ENCODE measurements at regions not wholly inside any gene's neighbourhood (a gene's known extent, or its start where the extent isn't known, plus 50 kb on each side); places are given as distances from the start of the nearest gene placed in this dataset.

DNA sequence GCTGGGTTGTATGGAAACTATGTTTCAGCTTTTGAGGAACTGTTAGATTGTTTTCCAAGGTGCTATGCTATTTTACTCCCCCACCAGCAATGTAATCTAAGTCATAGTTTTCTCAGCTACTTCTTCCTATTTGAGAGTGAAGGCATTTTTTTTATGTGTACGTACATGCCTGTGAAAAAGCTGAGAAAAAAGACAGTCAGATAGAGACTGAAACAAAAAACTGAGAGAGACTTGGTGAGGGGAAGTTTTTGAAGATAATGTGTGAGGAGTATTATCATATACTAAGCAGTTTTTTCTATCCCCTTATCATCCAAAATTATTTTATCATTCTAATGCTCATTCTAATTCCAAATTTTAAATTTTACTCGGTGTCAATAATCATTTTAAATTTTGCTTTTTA is 780.0 kb downstream of the BCKDHB start:
- no peaks in the 10 kb centered on the region for H3K79me2 ChIP-seq (ENCODE audit: insufficient read depth, low read length)
- Mint-ChIP-seq H3K4me1 (no peaks in the 10 kb centered on the region), H3K27me3 (ENCODE audit: low read depth in 3 of 3) (no peaks in the 10 kb centered on the region), H3K36me3 (no peaks in the 10 kb centered on the region), H3K4me3 (no peak overlapping the region), H3K27ac (no peak overlapping the region), H3K9me3 (peaks cover 0 to 2% (median 0%) of the 10 kb centered on the region in 7 donors)
- H3K4me1 ChIP-seq (ENCODE audit: control insufficient read depth in 1 of 2, insufficient read depth in 2 of 2, low read length in 2 of 2) = no peaks in the 10 kb centered on the region
- H3K4me2 ChIP-seq (replicated peaks; ENCODE audit: extremely low read depth, low read length, poor library complexity, severe bottlenecking) = no peak overlapping the region
- no peak for DNase-seq
- H3K9ac ChIP-seq (ENCODE audit: insufficient read depth, low read length, poor library complexity, severe bottlenecking) = no peak overlapping the region
- no peaks in the 10 kb centered on the region for H3K9me3 ChIP-seq (replicated peaks in 1 of 2; ENCODE audit: control insufficient read depth in 1 of 2, insufficient read depth in 1 of 2, low read length in 2 of 2)
- H4K20me1 ChIP-seq (ENCODE audit: insufficient read depth, low read length) = no peaks in the 10 kb centered on the region
- TF ChIP-seq, protein P1, sequence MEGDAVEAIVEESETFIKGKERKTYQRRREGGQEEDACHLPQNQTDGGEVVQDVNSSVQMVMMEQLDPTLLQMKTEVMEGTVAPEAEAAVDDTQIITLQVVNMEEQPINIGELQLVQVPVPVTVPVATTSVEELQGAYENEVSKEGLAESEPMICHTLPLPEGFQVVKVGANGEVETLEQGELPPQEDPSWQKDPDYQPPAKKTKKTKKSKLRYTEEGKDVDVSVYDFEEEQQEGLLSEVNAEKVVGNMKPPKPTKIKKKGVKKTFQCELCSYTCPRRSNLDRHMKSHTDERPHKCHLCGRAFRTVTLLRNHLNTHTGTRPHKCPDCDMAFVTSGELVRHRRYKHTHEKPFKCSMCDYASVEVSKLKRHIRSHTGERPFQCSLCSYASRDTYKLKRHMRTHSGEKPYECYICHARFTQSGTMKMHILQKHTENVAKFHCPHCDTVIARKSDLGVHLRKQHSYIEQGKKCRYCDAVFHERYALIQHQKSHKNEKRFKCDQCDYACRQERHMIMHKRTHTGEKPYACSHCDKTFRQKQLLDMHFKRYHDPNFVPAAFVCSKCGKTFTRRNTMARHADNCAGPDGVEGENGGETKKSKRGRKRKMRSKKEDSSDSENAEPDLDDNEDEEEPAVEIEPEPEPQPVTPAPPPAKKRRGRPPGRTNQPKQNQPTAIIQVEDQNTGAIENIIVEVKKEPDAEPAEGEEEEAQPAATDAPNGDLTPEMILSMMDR (IDR thresholded peaks at IDR 0.05) = no peak
- no peak overlapping the region for H2AFZ ChIP-seq (ENCODE audit: insufficient read depth, low read depth, low read length, poor library complexity, severe bottlenecking)
- H3K36me3 ChIP-seq (replicated peaks in 1 of 2; ENCODE audit: control insufficient read depth in 1 of 2, insufficient read depth in 2 of 2, low read length in 2 of 2) = no peaks in the 10 kb centered on the region
- intact Hi-C loops (cut with micrococcal nuclease) = no loop called here
- no CpG with 5 or more reads among the region's 2 CpGs for WGBS (ENCODE audit: insufficient coverage)
- H3K4me3 ChIP-seq (replicated peaks in 1 of 3; ENCODE audit: low read depth in 2 of 3, low read length in 3 of 3) = no peak overlapping the region
- H3K27me3 ChIP-seq (ENCODE audit: control insufficient read depth in 2 of 2, insufficient read depth in 2 of 2, low read length in 2 of 2) = no peaks in the 10 kb centered on the region
- H3K27ac ChIP-seq (ENCODE audit: low read depth in 1 of 2, low read length in 2 of 2) = no peak overlapping the region

DNA sequence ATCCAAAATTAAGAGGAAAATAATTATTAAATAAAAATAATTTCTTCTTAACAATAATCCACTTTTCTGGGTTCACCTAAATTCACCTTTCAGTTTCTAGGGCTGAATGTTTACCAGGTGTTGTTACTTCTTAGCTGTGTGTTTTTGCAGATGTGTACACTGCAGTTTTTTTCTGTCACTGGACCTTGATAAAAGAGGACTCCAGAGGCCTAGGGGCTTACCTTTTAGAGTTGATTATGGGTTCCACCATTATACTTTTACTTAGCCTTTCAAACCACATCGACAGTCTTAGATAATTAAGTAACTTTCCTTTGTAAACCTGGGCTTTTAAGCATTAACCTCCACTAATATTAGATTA is 766.5 kb downstream of the BCKDHB start:
- Histone ChIP-seq H3K36me3 (replicated peaks in 1 of 2; ENCODE audit: control insufficient read depth in 1 of 2, insufficient read depth in 2 of 2, low read length in 2 of 2) (no peaks in the 10 kb centered on the region), H3K27ac (ENCODE audit: low read depth in 1 of 2, low read length in 2 of 2) (no peak overlapping the region), H3K9ac (ENCODE audit: insufficient read depth, low read length, poor library complexity, severe bottlenecking) (no peak overlapping the region), H3K4me3 (replicated peaks in 1 of 3; ENCODE audit: low read depth in 2 of 3, low read length in 3 of 3) (no peak overlapping the region), H4K20me1 (ENCODE audit: insufficient read depth, low read length) (no peaks in the 10 kb centered on the region), H3K4me2 (replicated peaks; ENCODE audit: extremely low read depth, low read length, poor library complexity, severe bottlenecking) (no peak overlapping the region), H3K27me3 (ENCODE audit: control insufficient read depth in 2 of 2, insufficient read depth in 2 of 2, low read length in 2 of 2) (no peaks in the 10 kb centered on the region), H3K9me3 (replicated peaks in 1 of 2; ENCODE audit: control insufficient read depth in 1 of 2, insufficient read depth in 1 of 2, low read length in 2 of 2) (no peaks in the 10 kb centered on the region), H3K4me1 (ENCODE audit: control insufficient read depth in 1 of 2, insufficient read depth in 2 of 2, low read length in 2 of 2) (no peaks in the 10 kb centered on the region), H3K79me2 (ENCODE audit: insufficient read depth, low read length) (no peaks in the 10 kb centered on the region), H2AFZ (ENCODE audit: insufficient read depth, low read depth, low read length, poor library complexity, severe bottlenecking) (no peak overlapping the region)
- Mint-ChIP-seq H3K4me3 (no peak overlapping the region), H3K27ac (no peak overlapping the region), H3K27me3 (ENCODE audit: low read depth in 3 of 3) (peaks cover 0 to 1% (median 0%) of the 10 kb centered on the region in 3 donors), H3K9me3 (peaks cover 0 to 13% (median 8%) of the 10 kb centered on the region in 7 donors), H3K4me1 (no peaks in the 10 kb centered on the region), H3K36me3 (no peaks in the 10 kb centered on the region)
- intact Hi-C loops (cut with micrococcal nuclease) = no loop called here
- TF ChIP-seq, protein P1 (IDR thresholded peaks at IDR 0.05) = no peak
- DNase-seq = no peak
- no CpG with 5 or more reads among the region's 1 CpG for WGBS (ENCODE audit: insufficient coverage)

All from CD14-positive monocyte (primary cell).